A549 (cell line): ENCODE measurements at regions not wholly inside any gene's neighbourhood (a gene's known extent, or its start where the extent isn't known, plus 50 kb on each side); places are given as distances from the start of the nearest gene placed in this dataset.

ENCODE experiments used
- ATAC-seq, 2 experiments: fragments of 200-7000 bp in 1 of 2; fragments of >200 bp in 1 of 2; cut with Nextera tagmentation in 1 of 2; cut with Tn5 transposase in 1 of 2; 3 replicates each; pipeline versions ENCODE4 v1.8.0 to v1.9.1; 2018 to 2020; ENCODE audit warnings: mild to moderate bottlenecking in 1 of 2, moderate library complexity in 1 of 2
- CTCF ChIA-PET: fragments of 300-600 bp; sonication (Branson Sonifier 250); formaldehyde crosslinking; extraction: SDS; loops from one replicate; lab custom pipeline; 2021; ENCODE audit warnings: antibody characterized with exemption, inconsistent platforms; lab: Yijun Ruan, JAX
- POLR2A ChIA-PET: fragments of 350-600 bp; formaldehyde crosslinking; extraction: SDS; loops from one replicate; lab custom pipeline; 2021; ENCODE audit warnings: antibody characterized with exemption, inconsistent platforms; lab: Yijun Ruan, JAX
- DNase-seq, 2 experiments: peaks; one replicate each; pipeline versions ENCODE4 v3.0.0 to v3.0.0-alpha.2; 2011 to 2016; ENCODE audit warnings: low read depth in 1 of 2, low spot score in 1 of 2
- FAIRE-seq: peaks from 2 replicates; lab custom pipeline; 2011; peaks lifted over from hg19 to GRCh38; lab: Jason Lieb, UNC
- H3K27ac ChIP-seq, 2 experiments: fragments of >200 bp; sonication (Bioruptor Twin); formaldehyde crosslinking; 3 replicates each; pipeline ENCODE4 v1.5.1; 2016 to 2017
- H3K4me1 ChIP-seq: fragments of >200 bp; sonication (Bioruptor Twin); formaldehyde crosslinking; 3 replicates; pipeline ENCODE4 v1.6.1; 2016
- H3K4me2 ChIP-seq: fragments of >200 bp; sonication (Bioruptor Twin); formaldehyde crosslinking; 3 replicates; pipeline ENCODE4 v1.6.1; 2016
- H3K4me3 ChIP-seq: fragments of >200 bp; sonication (Bioruptor Twin); formaldehyde crosslinking; 3 replicates; pipeline ENCODE4 v1.5.1; 2016
- H3K9me3 ChIP-seq: fragments of >200 bp; sonication (Bioruptor Twin); formaldehyde crosslinking; 3 replicates; pipeline ENCODE4 v1.6.1; 2016
- CBX2 ChIP-seq: fragments of 200-600 bp; sonication (generic); IDR thresholded peaks from 2 replicates; pipeline ENCODE4 v1.6.1; 2016; ENCODE audit warnings: low read depth, mild to moderate bottlenecking, borderline replicate concordance
- CHD4 ChIP-seq: fragments of 200-600 bp; sonication (generic); IDR thresholded peaks from 2 replicates; pipeline ENCODE4 v1.6.1; 2016; ENCODE audit warnings: antibody characterized with exemption, mild to moderate bottlenecking, borderline replicate concordance
- EHF ChIP-seq: fragments of 250-450 bp; sonication (Bioruptor Pico); IDR thresholded peaks from 2 replicates; pipeline ENCODE4 v1.5.0; 2020; ENCODE audit warnings: mild to moderate bottlenecking
- EHMT2 ChIP-seq: fragments of 200-600 bp; sonication (generic); IDR thresholded peaks from 2 replicates; pipeline ENCODE4 v1.6.1; 2016; ENCODE audit warnings: antibody characterized with exemption, low read depth, mild to moderate bottlenecking, moderate library complexity
- EP300 ChIP-seq, 2 experiments: fragments of >200 bp; sonication (Bioruptor Twin); formaldehyde crosslinking; IDR thresholded peaks; 2 replicates in 1 of 2; 3 replicates in 1 of 2; pipeline ENCODE4 v1.6.1; 2016 to 2017
- FOSL2 ChIP-seq, 2 experiments: fragments of 450-650 bp in 1 of 2; fragments of >200 bp in 1 of 2; sonication (Bioruptor Twin) in 1 of 2; formaldehyde crosslinking; IDR thresholded peaks; 2 replicates each; pipeline versions ENCODE4 v1.5.0 to v1.6.1; 2016 to 2020; ENCODE audit warnings: mild to moderate bottlenecking in 1 of 2, moderate library complexity in 1 of 2
- HDAC2 ChIP-seq: fragments of 200-600 bp; sonication (generic); IDR thresholded peaks from 2 replicates; pipeline ENCODE4 v1.6.1; 2016
- HOXB5 ChIP-seq: fragments of 250-450 bp; sonication (Bioruptor Pico); IDR thresholded peaks from 2 replicates; pipeline ENCODE4 v1.5.0; 2020; ENCODE audit warnings: mild to moderate bottlenecking, moderate library complexity
- KDM1A ChIP-seq: fragments of 200-600 bp; sonication (generic); IDR thresholded peaks from 2 replicates; pipeline ENCODE4 v1.6.1; 2016; ENCODE audit warnings: low read depth, mild to moderate bottlenecking
- KDM5A ChIP-seq: fragments of 200-600 bp; sonication (generic); IDR thresholded peaks from 2 replicates; pipeline ENCODE4 v1.6.1; 2016; ENCODE audit warnings: antibody characterized with exemption, mild to moderate bottlenecking
- NFE2L2 ChIP-seq: fragments of 150-350 bp; conservative IDR thresholded peaks from 2 replicates; pipeline ENCODE4 v1.6.1; 2014; ENCODE audit warnings: low read length
- NR3C1 ChIP-seq: fragments of >200 bp; sonication (Bioruptor Twin); formaldehyde crosslinking; IDR thresholded peaks from 3 replicates; pipeline ENCODE4 v1.6.1; 2017
- PHF8 ChIP-seq: fragments of 200-600 bp; sonication (generic); IDR thresholded peaks from 2 replicates; pipeline ENCODE4 v1.6.1; 2016; ENCODE audit warnings: low read depth, mild to moderate bottlenecking, antibody characterized with exemption, moderate library complexity, borderline replicate concordance
- POLR2A ChIP-seq: IDR thresholded peaks from 2 replicates; pipeline ENCODE4 v1.6.1; 2012; ENCODE audit warnings: mild to moderate bottlenecking, low read length
- RAD21 ChIP-seq, 2 experiments: fragments of >200 bp in 1 of 2; sonication (Bioruptor Twin) in 1 of 2; formaldehyde crosslinking in 1 of 2; IDR thresholded peaks in 1 of 2; conservative IDR thresholded peaks in 1 of 2; 2 replicates in 1 of 2; 3 replicates in 1 of 2; pipeline ENCODE4 v1.6.1; 2012 to 2018; ENCODE audit warnings: inconsistent platforms in 1 of 2
- RARB ChIP-seq: fragments of 250-450 bp; sonication (Bioruptor Pico); IDR thresholded peaks from 2 replicates; pipeline ENCODE4 v1.8.0; 2021; ENCODE audit warnings: mild to moderate bottlenecking, moderate library complexity
- RCOR1 ChIP-seq: fragments of 150-350 bp; IDR thresholded peaks from 2 replicates; pipeline ENCODE4 v1.6.1; 2014; ENCODE audit warnings: antibody characterized with exemption, low read length, low read depth
- RFX5 ChIP-seq: fragments of 450-650 bp; IDR thresholded peaks from 2 replicates; pipeline ENCODE4 v1.7.1; 2014; ENCODE audit warnings: antibody characterized with exemption, mild to moderate bottlenecking, moderate library complexity
- RNF2 ChIP-seq: fragments of 200-600 bp; sonication (generic); IDR thresholded peaks from 2 replicates; pipeline ENCODE4 v1.6.1; 2016; ENCODE audit warnings: low read depth, mild to moderate bottlenecking, antibody characterized with exemption, moderate library complexity, borderline replicate concordance
- SMC3 ChIP-seq: fragments of >200 bp; sonication (Bioruptor Twin); formaldehyde crosslinking; IDR thresholded peaks from 3 replicates; pipeline ENCODE4 v1.6.1; 2018; ENCODE audit warnings: inconsistent platforms
- SREBF2 ChIP-seq: fragments of 450-650 bp; IDR thresholded peaks from 2 replicates; pipeline ENCODE4 v1.6.1; 2014; ENCODE audit warnings: mild to moderate bottlenecking, moderate library complexity
- TFCP2L1 ChIP-seq: fragments of 250-450 bp; sonication (Bioruptor Pico); IDR thresholded peaks from 2 replicates; pipeline ENCODE4 v1.5.0; 2021; ENCODE audit warnings: mild to moderate bottlenecking
- ZNF302 ChIP-seq: fragments of 250-450 bp; sonication (Bioruptor Pico); IDR thresholded peaks from 2 replicates; pipeline ENCODE4 v1.9.0; 2021; ENCODE audit warnings: inconsistent platforms, mild to moderate bottlenecking, moderate library complexity
- WGBS: methylation state at CpG from one replicate; pipeline ENCODE4 v1.1.6; 2017; ENCODE audit errors: missing lambda C conversion rate; 5-methylcytosine and 5-hydroxymethylcytosine counted together
- TF ChIP-seq, protein P1 (sequence below): fragments of 250-450 bp; sonication (Bioruptor Pico); IDR thresholded peaks from 2 replicates; pipeline ENCODE4 v1.5.0; 2020; ENCODE audit warnings: low read depth, mild to moderate bottlenecking, moderate library complexity
- TF ChIP-seq, protein P2 (sequence below): fragments of 150-350 bp; IDR thresholded peaks from 2 replicates; pipeline ENCODE4 v1.6.1; 2014; ENCODE audit warnings: low read depth, mild to moderate bottlenecking, low read length
- TF ChIP-seq, protein P3 (sequence below): fragments of >200 bp; sonication (Bioruptor Twin); formaldehyde crosslinking; IDR thresholded peaks from 3 replicates; pipeline ENCODE4 v1.6.1; 2016
- TF ChIP-seq, protein P4 (sequence below): fragments of 250-450 bp; sonication (Bioruptor Pico); IDR thresholded peaks from 2 replicates; pipeline ENCODE4 v1.5.0; 2021; ENCODE audit warnings: mild to moderate bottlenecking, moderate library complexity, borderline replicate concordance

DNA sequence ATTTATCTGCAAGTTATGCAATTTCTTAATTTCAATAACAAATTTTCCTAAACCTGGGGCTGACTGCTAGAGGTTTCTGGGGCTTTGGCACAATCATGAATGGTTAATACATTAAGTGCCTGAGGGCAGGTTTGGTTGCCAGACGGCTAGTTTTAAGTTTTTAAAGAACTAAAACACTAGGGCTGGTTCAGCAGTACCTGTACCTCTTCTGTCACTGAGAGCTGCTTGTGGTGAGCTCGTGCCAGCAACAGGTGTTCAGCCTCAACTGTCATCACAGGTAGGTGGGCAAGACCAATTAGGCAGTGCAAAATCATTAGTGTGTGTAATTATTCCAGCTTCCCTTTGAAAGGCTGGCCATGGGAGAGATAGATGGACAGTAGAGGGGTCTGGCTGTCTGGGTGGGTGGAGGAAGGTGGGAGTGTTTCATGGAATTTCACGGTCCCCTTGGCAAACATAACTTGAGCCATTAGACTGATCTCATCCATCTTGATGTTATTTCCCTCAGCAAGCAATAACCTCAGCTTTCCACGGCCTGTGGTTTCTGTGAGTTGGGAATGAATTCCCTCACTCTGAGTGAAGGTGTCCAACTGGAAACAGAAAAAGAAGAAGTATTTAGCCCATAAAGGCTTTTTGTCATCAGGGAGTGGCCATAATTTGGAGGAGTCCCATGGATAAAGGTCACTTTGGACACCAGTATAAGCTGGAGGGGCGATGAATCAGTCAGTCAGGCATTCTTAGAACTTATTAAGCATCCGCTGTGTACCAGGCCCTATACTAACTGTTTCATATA is 114.8 kb downstream of the SNX19 start:
- no peak for ATAC-seq
- TF ChIP-seq CHD4 (no peak), RNF2 (no peak)
- TF ChIP-seq, protein P1, sequence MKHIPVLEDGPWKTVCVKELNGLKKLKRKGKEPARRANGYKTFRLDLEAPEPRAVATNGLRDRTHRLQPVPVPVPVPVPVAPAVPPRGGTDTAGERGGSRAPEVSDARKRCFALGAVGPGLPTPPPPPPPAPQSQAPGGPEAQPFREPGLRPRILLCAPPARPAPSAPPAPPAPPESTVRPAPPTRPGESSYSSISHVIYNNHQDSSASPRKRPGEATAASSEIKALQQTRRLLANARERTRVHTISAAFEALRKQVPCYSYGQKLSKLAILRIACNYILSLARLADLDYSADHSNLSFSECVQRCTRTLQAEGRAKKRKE (CRISPR knock-in tag) = no peak
- TF ChIP-seq, all 56 proteins: peak for 0
- FAIRE-seq (no peak), DNase-seq (no peak)
- H3K9me3 ChIP-seq = no peaks in the 10 kb centered on the region
- 0 out of 6 replicates have a peak overlapping the region, but pooled peaks of 1 of the 2 experiments have one; percentile 19 for H3K27ac ChIP-seq
- ChIA-PET POLR2A (no interaction called here), CTCF (interaction anchor here (0.6 to 1.2 kb wide), 3 partner anchors 11 to 370 kb away, joined by 3 read pairs; no protein-coding TSS in a partner anchor)
- 0 out of 3 replicates have a peak, but pooled peaks cover 2% of the 10 kb centered on the region for H3K4me1 ChIP-seq
- no peak overlapping the region for H3K4me3 ChIP-seq
- 79% methylated on average over 6 of the region's 6 CpGs for WGBS
- no peak overlapping the region for H3K4me2 ChIP-seq

DNA sequence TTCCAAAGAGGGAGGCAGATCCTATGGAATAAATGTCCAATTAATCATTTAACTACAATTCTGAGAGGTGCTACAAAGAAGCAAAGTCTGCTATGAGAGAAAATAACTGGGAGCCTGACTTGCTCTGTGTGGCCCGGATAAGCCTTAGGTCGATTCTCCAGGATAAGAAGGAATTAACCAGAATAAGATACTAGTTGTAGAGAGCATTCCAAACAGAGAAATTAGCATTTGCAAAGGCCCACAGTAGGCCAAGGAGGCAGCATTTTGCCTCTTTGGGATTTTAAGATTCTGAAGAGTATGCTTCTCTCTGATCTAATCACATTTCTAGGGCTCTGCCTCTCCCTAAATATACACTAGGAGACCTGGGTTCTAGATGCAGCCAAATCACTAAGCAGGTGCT is 113.7 kb downstream of the SNX19 start:
- H3K4me1 ChIP-seq = 0 out of 3 replicates have a peak, but pooled peaks cover 2% of the 10 kb centered on the region
- no peak overlapping the region for H3K4me3 ChIP-seq
- TF ChIP-seq FOSL2 (IDR thresholded peaks at IDR 0.05) = no peak
- no peak for TF ChIP-seq FOSL2 (CRISPR knock-in tag; IDR thresholded peaks at IDR 0.05)
- TF ChIP-seq RFX5 = no peak
- no peak for TF ChIP-seq PHF8
- TF ChIP-seq POLR2A = no peak
- no peak for TF ChIP-seq HOXB5 (CRISPR knock-in tag)
- no peak for TF ChIP-seq RAD21 (conservative IDR thresholded peaks at IDR 0.05 in 1 of 2, IDR thresholded peaks at IDR 0.05 in 1 of 2)
- TF ChIP-seq HDAC2 = no peak
- TF ChIP-seq RCOR1 = no peak
- no peak for TF ChIP-seq SMC3
- no peak for TF ChIP-seq KDM5A
- TF ChIP-seq, protein P2, sequence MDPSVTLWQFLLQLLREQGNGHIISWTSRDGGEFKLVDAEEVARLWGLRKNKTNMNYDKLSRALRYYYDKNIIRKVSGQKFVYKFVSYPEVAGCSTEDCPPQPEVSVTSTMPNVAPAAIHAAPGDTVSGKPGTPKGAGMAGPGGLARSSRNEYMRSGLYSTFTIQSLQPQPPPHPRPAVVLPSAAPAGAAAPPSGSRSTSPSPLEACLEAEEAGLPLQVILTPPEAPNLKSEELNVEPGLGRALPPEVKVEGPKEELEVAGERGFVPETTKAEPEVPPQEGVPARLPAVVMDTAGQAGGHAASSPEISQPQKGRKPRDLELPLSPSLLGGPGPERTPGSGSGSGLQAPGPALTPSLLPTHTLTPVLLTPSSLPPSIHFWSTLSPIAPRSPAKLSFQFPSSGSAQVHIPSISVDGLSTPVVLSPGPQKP = no peak
- TF ChIP-seq SREBF2 = no peak
- TF ChIP-seq TFCP2L1 (CRISPR knock-in tag) = no peak
- TF ChIP-seq NR3C1 = no peak
- TF ChIP-seq EP300 (IDR thresholded peaks at IDR 0.05) = no peak
- TF ChIP-seq EHF = no peak
- no peak for TF ChIP-seq RARB (CRISPR knock-in tag)
- 54% methylated on average over 2 of the region's 2 CpGs for WGBS
- H3K27ac ChIP-seq = no peak overlapping the region; a peak in 1 of 6 replicates
- POLR2A ChIA-PET = no interaction called here
- H3K4me2 ChIP-seq = no peak overlapping the region
- no peak for FAIRE-seq
- DNase-seq = no peak
- ATAC-seq = no peak
- CTCF ChIA-PET = interaction anchor here (1.1 to 1.2 kb wide), 2 partner anchors 10 to 17 kb away, joined by 3 read pairs; no protein-coding TSS in a partner anchor
- no peaks in the 10 kb centered on the region for H3K9me3 ChIP-seq

DNA sequence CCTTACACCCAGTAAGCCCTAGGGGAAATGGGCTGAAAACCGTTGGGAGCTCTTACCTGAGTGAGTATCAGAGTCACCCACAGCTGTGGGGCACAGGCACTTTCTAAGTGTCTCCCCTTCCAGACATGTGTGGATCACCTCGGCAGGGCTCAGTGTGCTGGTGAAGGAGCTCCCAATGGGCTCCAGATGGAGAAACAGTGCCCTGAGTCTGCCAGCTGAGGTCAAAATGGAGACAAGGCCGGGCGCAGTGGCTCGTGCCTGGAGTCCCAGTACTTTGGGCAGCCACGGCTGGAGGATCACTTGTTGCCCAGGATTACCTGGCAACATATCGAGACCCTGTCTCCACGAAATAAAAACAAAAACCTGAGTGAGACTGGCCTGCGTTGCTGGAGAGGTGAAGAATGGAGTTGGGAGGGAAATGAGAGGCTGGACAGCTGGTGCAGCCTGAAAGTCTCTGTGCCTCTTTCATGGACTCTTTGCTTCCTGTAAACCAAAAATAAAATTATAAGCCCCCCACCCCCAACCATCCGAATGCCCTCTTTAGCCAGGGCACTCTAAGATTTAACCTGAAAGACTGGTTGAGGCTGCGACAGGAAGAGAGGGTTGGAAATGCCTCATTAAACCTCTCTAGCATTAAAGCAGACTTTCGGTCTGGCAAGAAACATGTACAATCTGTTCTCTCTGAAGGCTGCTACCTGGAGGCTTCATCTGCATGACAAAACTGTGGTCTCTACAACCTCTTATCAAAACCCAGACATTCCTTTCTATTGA is 111.8 kb downstream of the SNX19 start:
- DNase-seq = no peak
- POLR2A ChIA-PET = no interaction called here
- CTCF ChIA-PET = interaction anchor here (1.0 kb wide), 1 partner anchor 24 kb away, joined by 3 read pairs; no protein-coding TSS in a partner anchor
- WGBS = 78% methylated on average over 10 of the region's 12 CpGs
- ATAC-seq = no peak
- no peak for FAIRE-seq
- no peak overlapping the region for H3K27ac ChIP-seq
- no peak overlapping the region for H3K4me2 ChIP-seq
- 0 out of 3 replicates have a peak, but pooled peaks cover 2% of the 10 kb centered on the region for H3K4me1 ChIP-seq
- no peak overlapping the region for H3K4me3 ChIP-seq
- H3K9me3 ChIP-seq = no peaks in the 10 kb centered on the region
- TF ChIP-seq HDAC2 (no peak), PHF8 (no peak), CBX2 (no peak), KDM1A (no peak), KDM5A (no peak), TFCP2L1 (CRISPR knock-in tag) (no peak), ZNF302 (CRISPR knock-in tag) (no peak), EHMT2 (no peak), NFE2L2 (no peak), SMC3 (no peak)
- TF ChIP-seq, protein P3, sequence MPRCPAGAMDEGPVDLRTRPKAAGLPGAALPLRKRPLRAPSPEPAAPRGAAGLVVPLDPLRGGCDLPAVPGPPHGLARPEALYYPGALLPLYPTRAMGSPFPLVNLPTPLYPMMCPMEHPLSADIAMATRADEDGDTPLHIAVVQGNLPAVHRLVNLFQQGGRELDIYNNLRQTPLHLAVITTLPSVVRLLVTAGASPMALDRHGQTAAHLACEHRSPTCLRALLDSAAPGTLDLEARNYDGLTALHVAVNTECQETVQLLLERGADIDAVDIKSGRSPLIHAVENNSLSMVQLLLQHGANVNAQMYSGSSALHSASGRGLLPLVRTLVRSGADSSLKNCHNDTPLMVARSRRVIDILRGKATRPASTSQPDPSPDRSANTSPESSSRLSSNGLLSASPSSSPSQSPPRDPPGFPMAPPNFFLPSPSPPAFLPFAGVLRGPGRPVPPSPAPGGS = no peak
- TF ChIP-seq, protein P4, sequence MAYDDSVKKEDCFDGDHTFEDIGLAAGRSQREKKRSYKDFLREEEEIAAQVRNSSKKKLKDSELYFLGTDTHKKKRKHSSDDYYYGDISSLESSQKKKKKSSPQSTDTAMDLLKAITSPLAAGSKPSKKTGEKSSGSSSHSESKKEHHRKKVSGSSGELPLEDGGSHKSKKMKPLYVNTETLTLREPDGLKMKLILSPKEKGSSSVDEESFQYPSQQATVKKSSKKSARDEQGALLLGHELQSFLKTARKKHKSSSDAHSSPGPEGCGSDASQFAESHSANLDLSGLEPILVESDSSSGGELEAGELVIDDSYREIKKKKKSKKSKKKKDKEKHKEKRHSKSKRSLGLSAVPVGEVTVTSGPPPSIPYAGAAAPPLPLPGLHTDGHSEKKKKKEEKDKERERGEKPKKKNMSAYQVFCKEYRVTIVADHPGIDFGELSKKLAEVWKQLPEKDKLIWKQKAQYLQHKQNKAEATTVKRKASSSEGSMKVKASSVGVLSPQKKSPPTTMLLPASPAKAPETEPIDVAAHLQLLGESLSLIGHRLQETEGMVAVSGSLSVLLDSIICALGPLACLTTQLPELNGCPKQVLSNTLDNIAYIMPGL (CRISPR knock-in tag) = no peak
